ENCODE measurements at regions not wholly inside any gene's neighbourhood (a gene's known extent, or its start where the extent isn't known, plus 50 kb on each side); places are given as distances from the start of the nearest gene placed in this dataset.
"Not testable (repeated sequence)": the region's sequence is repeated elsewhere in the genome, so short reads cannot be mapped to it uniquely, and the experiment has no call there.

GRCh38 chr2:187991389-187991788 is 300.3 kb upstream of the GULP1 start:
- DNase-seq (ENCODE audit: low spot score), result no peak

- no peak for DNase-seq (ENCODE audit: low spot score)
These were observed 297.0 kb upstream of the GULP1 start for GRCh38 chr2:187994464-187995331.

- no peak for DNase-seq (ENCODE audit: low spot score)
These were observed 296.1 kb upstream of the GULP1 start for GRCh38 chr2:187995556-187995955.

- DNase-seq (ENCODE audit: low spot score), result no peak
These were observed 295.0 kb upstream of the GULP1 start for GRCh38 chr2:187996630-187997029.

- no peak for DNase-seq (ENCODE audit: low spot score)
These were observed 291.5 kb upstream of the GULP1 start for GRCh38 chr2:188000189-188000588.

- no peak for DNase-seq (ENCODE audit: low spot score)
These were observed 287.9 kb upstream of the GULP1 start for GRCh38 chr2:188003800-188004199.

- DNase-seq (ENCODE audit: low spot score), result no peak
These were observed 277.9 kb upstream of the GULP1 start for GRCh38 chr2:188013767-188014166.

- DNase-seq (ENCODE audit: low spot score), result no peak
These were observed 274.8 kb upstream of the GULP1 start for GRCh38 chr2:188016917-188017316.

GRCh38 chr2:188022389-188022788 is 269.3 kb upstream of the GULP1 start:
- no peak for DNase-seq (ENCODE audit: low spot score)

- DNase-seq (ENCODE audit: low spot score), result no peak
These were observed 268.6 kb upstream of the GULP1 start for GRCh38 chr2:188023035-188023434.

- DNase-seq (ENCODE audit: low spot score), result no peak
These were observed 266.9 kb upstream of the GULP1 start for GRCh38 chr2:188024811-188025210.

GRCh38 chr2:188028739-188029138 is 262.9 kb upstream of the GULP1 start:
- DNase-seq (ENCODE audit: low spot score), result no peak

- no peak for DNase-seq (ENCODE audit: low spot score)
These were observed 259.4 kb upstream of the GULP1 start for GRCh38 chr2:188032306-188032705.

GRCh38 chr2:188032786-188033185 is 258.9 kb upstream of the GULP1 start:
- no peak for DNase-seq (ENCODE audit: low spot score)

- not testable (repeated sequence) for DNase-seq (ENCODE audit: low spot score)
These were observed 258.4 kb upstream of the GULP1 start for GRCh38 chr2:188033240-188033639.

GRCh38 chr2:188034102-188034501 is 257.6 kb upstream of the GULP1 start:
- not testable (repeated sequence) for DNase-seq (ENCODE audit: low spot score)

- DNase-seq (ENCODE audit: low spot score), result not testable (repeated sequence)
These were observed 256.3 kb upstream of the GULP1 start for GRCh38 chr2:188035377-188035776.

GRCh38 chr2:188036786-188037185 is 254.9 kb upstream of the GULP1 start:
- not testable (repeated sequence) for DNase-seq (ENCODE audit: low spot score)

- DNase-seq (ENCODE audit: low spot score), result no peak
These were observed 252.4 kb upstream of the GULP1 start for GRCh38 chr2:188039307-188039706.

GRCh38 chr2:188042412-188042811 is 249.3 kb upstream of the GULP1 start:
- DNase-seq (ENCODE audit: low spot score), result no peak

- no peak for DNase-seq (ENCODE audit: low spot score)
These were observed 246.7 kb upstream of the GULP1 start for GRCh38 chr2:188045016-188045415.

- no peak for DNase-seq (ENCODE audit: low spot score)
These were observed 245.2 kb upstream of the GULP1 start for GRCh38 chr2:188046437-188046836.

GRCh38 chr2:188047735-188048134 is 243.9 kb upstream of the GULP1 start:
- DNase-seq (ENCODE audit: low spot score), result no peak

GRCh38 chr2:188050726-188051125 is 240.9 kb upstream of the GULP1 start:
- no peak for DNase-seq (ENCODE audit: low spot score)

Data from hematopoietic multipotent progenitor cell treated with erythropoietin and hydrocortisone succinate and interleukin-3 and kit ligand, for 15 days (in vitro differentiated cells).